MCF 10A (cell line): ENCODE measurements at regions not wholly inside any gene's neighbourhood (a gene's known extent, or its start where the extent isn't known, plus 50 kb on each side); places are given as distances from the start of the nearest gene placed in this dataset.

ENCODE experiments used
- BruUV-seq: library from RNA; stranded (reverse); fragments of 400-500 nt; replicated peaks from 2 replicates; lab custom pipeline; 2021; lab: Mats Ljungman, UMichigan
- CTCF ChIA-PET: fragments of 300-600 bp; sonication (Branson Sonifier 250); formaldehyde crosslinking; extraction: SDS; loops from one replicate; lab custom pipeline; 2021; ENCODE audit warnings: antibody characterized with exemption, inconsistent platforms; lab: Yijun Ruan, JAX
- POLR2A ChIA-PET: fragments of 300-600, 350-650 bp; sonication (Branson Sonifier 250); formaldehyde crosslinking; extraction: SDS; loops from one replicate; lab custom pipeline; 2020; ENCODE audit warnings: antibody characterized with exemption, inconsistent platforms; lab: Yijun Ruan, JAX
- DNase-seq: peaks from one replicate; pipeline ENCODE4 v3.0.0-alpha.2; 2018; ENCODE audit not compliant: unreplicated experiment
- H3K27ac Mint-ChIP-seq: one replicate; pipeline ENCODE4 v1.8.0; 2022; ENCODE audit warnings: mild to moderate bottlenecking, low read depth, mixed read lengths; ENCODE audit not compliant: unreplicated experiment
- H3K27me3 Mint-ChIP-seq: one replicate; pipeline ENCODE4 v1.8.0; 2022; ENCODE audit warnings: mixed read lengths; ENCODE audit not compliant: insufficient read depth, unreplicated experiment
- H3K36me3 Mint-ChIP-seq: one replicate; pipeline ENCODE4 v1.8.0; 2022; ENCODE audit warnings: mild to moderate bottlenecking, moderate library complexity, mixed read lengths; ENCODE audit not compliant: insufficient read depth, unreplicated experiment
- H3K4me1 Mint-ChIP-seq: one replicate; pipeline ENCODE4 v1.8.0; 2022; ENCODE audit warnings: mixed read lengths; ENCODE audit not compliant: insufficient read depth, unreplicated experiment
- H3K4me3 Mint-ChIP-seq: one replicate; pipeline ENCODE4 v1.8.0; 2022; ENCODE audit warnings: mild to moderate bottlenecking, moderate library complexity, mixed read lengths; ENCODE audit not compliant: unreplicated experiment
- H3K9me3 Mint-ChIP-seq: one replicate; pipeline ENCODE4 v1.8.0; 2022; ENCODE audit warnings: mixed read lengths; ENCODE audit not compliant: unreplicated experiment
- intact Hi-C: fragments of 100-400 bp; cut with micrococcal nuclease; formaldehyde crosslinking; loops from 2 replicates; pipeline ENCODE4 v1.14.1; 2022
- TF ChIP-seq, protein P1 (sequence below): fragments of 200-600 bp; IDR thresholded peaks from one replicate; pipeline ENCODE4 v1.8.0; 2022; ENCODE audit warnings: antibody characterized with exemption, mild to moderate bottlenecking; ENCODE audit not compliant: unreplicated experiment

DNA sequence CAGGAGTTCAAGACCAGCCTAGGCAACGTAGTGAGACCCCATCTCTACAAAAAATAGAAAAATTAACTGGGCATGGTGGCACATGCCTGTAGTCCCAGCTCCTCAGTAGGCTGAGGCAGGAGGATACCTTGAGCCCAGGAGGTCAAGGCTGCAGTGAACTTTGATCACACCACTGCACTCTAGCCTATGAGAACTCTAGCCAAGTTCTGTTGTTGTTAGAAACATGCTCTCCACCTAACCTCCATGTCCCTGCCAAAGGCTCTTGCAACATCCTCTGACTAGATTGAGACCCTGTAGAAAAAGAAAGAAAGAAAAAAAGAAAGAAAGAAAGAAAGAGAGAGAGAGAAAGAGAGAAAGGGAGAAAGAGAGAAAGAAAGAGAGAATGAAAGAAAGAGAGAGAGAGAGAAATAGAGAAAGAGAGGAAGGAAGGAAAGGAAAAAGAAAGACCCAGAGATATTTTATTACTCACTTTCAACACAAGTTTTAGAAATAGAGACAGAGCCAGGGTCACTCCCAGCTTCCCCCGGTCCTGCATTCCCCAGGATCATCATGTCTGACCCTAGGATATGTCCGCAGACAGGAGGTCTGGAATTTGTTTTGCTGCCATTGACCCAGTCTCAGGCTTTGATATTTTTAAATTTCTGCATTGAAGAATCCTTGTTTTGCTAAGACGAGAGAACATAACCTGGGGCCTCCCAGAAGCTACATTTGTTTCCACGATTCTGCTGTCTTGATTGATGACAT lies 376.5 kb upstream of the CDH5 start:
- no TSS peak for BruUV-seq
- Mint-ChIP-seq H3K36me3 (no peaks in the 10 kb centered on the region), H3K27ac (no peak overlapping the region), H3K27me3 (no peaks in the 10 kb centered on the region), H3K4me1 (no peaks in the 10 kb centered on the region), H3K4me3 (no peak overlapping the region), H3K9me3 (peaks cover 32% of the 10 kb centered on the region)
- CTCF ChIA-PET: no interaction called here
- TF ChIP-seq, protein P1, sequence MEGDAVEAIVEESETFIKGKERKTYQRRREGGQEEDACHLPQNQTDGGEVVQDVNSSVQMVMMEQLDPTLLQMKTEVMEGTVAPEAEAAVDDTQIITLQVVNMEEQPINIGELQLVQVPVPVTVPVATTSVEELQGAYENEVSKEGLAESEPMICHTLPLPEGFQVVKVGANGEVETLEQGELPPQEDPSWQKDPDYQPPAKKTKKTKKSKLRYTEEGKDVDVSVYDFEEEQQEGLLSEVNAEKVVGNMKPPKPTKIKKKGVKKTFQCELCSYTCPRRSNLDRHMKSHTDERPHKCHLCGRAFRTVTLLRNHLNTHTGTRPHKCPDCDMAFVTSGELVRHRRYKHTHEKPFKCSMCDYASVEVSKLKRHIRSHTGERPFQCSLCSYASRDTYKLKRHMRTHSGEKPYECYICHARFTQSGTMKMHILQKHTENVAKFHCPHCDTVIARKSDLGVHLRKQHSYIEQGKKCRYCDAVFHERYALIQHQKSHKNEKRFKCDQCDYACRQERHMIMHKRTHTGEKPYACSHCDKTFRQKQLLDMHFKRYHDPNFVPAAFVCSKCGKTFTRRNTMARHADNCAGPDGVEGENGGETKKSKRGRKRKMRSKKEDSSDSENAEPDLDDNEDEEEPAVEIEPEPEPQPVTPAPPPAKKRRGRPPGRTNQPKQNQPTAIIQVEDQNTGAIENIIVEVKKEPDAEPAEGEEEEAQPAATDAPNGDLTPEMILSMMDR: no peak
- POLR2A ChIA-PET: no interaction called here
- intact Hi-C loops: no loop called here
- no peak for DNase-seq

GRCh38 chr16:65988024-65988595 lies 378.4 kb upstream of the CDH5 start:
- Mint-ChIP-seq H3K36me3 (no peaks in the 10 kb centered on the region), H3K27ac (no peak overlapping the region), H3K4me1 (no peaks in the 10 kb centered on the region), H3K4me3 (no peak overlapping the region), H3K9me3 (peaks cover 22% of the 10 kb centered on the region), H3K27me3 (no peaks in the 10 kb centered on the region)
- ChIA-PET CTCF (no interaction called here), POLR2A (interaction anchor here (0.6 kb wide), 1 partner anchor 195 kb away, joined by 4 read pairs; no protein-coding TSS in a partner anchor)
- intact Hi-C loops: no loop called here
- DNase-seq: no peak
- TF ChIP-seq, protein P1: no peak
- no TSS peak for BruUV-seq

GRCh38 chr16:65984296-65984695 lies 382.2 kb upstream of the CDH5 start:
- Mint-ChIP-seq H3K27ac (no peak overlapping the region), H3K27me3 (no peaks in the 10 kb centered on the region), H3K36me3 (no peaks in the 10 kb centered on the region), H3K9me3 (peaks cover 22% of the 10 kb centered on the region), H3K4me3 (no peak overlapping the region), H3K4me1 (no peaks in the 10 kb centered on the region)
- POLR2A ChIA-PET: no interaction called here
- intact Hi-C loops: no loop called here
- DNase-seq: no peak
- CTCF ChIA-PET: no interaction called here
- TF ChIP-seq, protein P1: no peak
- no TSS peak for BruUV-seq

GRCh38 chr16:65981057-65981456 lies 385.4 kb upstream of the CDH5 start:
- Mint-ChIP-seq H3K4me3 (no peak overlapping the region), H3K4me1 (no peaks in the 10 kb centered on the region), H3K27ac (no peak overlapping the region), H3K27me3 (no peaks in the 10 kb centered on the region), H3K36me3 (no peaks in the 10 kb centered on the region), H3K9me3 (peaks cover 16% of the 10 kb centered on the region)
- intact Hi-C loops: no loop called here
- DNase-seq: no peak
- POLR2A ChIA-PET: interaction anchor here (0.7 kb wide), 1 partner anchor 15 kb away, joined by 4 read pairs; no protein-coding TSS in a partner anchor
- CTCF ChIA-PET: no interaction called here
- TF ChIP-seq, protein P1: no peak
- BruUV-seq: no TSS peak
